22Rv1 (cell line): ENCODE measurements at regions not wholly inside any gene's neighbourhood (a gene's known extent, or its start where the extent isn't known, plus 50 kb on each side); places are given as distances from the start of the nearest gene placed in this dataset.

Experiments
- ZFX ChIP-seq: fragments of 450-650 bp; IDR thresholded peaks from 2 replicates; pipeline ENCODE4 v1.6.1; 2017; ENCODE audit warnings: antibody characterized with exemption, borderline replicate concordance
- TF ChIP-seq, protein P1 (sequence below): fragments of 450-650 bp; IDR thresholded peaks from 2 replicates; pipeline ENCODE4 v1.5.1; 2017; ENCODE audit warnings: mild to moderate bottlenecking

DNA sequence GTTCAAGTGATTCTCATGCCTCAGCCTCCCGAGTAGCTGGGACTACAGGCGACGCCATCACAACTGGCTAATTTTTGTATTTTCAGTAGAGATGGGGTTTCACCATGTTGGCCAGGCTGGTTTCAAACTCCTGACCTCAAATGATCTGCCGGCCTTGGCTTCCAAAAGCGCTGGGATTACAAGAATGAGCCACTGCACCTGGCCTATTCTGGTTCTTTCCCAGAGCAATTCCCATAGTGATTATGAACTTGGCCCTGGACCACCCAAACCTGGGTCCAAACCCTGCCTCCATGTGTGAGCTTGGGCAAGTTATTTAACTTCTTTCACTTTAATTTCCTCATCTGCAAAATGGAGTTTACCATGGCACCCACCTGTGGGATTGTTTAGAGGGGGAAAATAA lies 61.5 kb upstream of the HEPHL1 start:
- TF ChIP-seq, protein P1, sequence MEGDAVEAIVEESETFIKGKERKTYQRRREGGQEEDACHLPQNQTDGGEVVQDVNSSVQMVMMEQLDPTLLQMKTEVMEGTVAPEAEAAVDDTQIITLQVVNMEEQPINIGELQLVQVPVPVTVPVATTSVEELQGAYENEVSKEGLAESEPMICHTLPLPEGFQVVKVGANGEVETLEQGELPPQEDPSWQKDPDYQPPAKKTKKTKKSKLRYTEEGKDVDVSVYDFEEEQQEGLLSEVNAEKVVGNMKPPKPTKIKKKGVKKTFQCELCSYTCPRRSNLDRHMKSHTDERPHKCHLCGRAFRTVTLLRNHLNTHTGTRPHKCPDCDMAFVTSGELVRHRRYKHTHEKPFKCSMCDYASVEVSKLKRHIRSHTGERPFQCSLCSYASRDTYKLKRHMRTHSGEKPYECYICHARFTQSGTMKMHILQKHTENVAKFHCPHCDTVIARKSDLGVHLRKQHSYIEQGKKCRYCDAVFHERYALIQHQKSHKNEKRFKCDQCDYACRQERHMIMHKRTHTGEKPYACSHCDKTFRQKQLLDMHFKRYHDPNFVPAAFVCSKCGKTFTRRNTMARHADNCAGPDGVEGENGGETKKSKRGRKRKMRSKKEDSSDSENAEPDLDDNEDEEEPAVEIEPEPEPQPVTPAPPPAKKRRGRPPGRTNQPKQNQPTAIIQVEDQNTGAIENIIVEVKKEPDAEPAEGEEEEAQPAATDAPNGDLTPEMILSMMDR: no peak
- no peak for TF ChIP-seq ZFX
